ENCODE measurements at regions not wholly inside any gene's neighbourhood (a gene's known extent, or its start where the extent isn't known, plus 50 kb on each side); places are given as distances from the start of the nearest gene placed in this dataset.
"Not testable (repeated sequence)": the region's sequence is repeated elsewhere in the genome, so short reads cannot be mapped to it uniquely, and the experiment has no call there.

GRCh38 chr15:31178705-31179104, 77.2 kb upstream of the TRPM1 start:
- no peak for DNase-seq (ENCODE audit: low spot score)

- DNase-seq (ENCODE audit: low spot score), result no peak
Observed at GRCh38 chr15:31179693-31180092, 78.2 kb upstream of the TRPM1 start.

- no peak for DNase-seq (ENCODE audit: low spot score)
Observed at GRCh38 chr15:31193291-31193690, 91.8 kb upstream of the TRPM1 start.

GRCh38 chr15:31195871-31196270, 94.3 kb upstream of the TRPM1 start:
- DNase-seq (ENCODE audit: low spot score), result no peak

GRCh38 chr15:31197497-31198414, 96.2 kb upstream of the TRPM1 start:
- DNase-seq (ENCODE audit: low spot score), result peak; percentile 34

GRCh38 chr15:31200735-31201151, 99.2 kb upstream of the TRPM1 start:
- no peak for DNase-seq (ENCODE audit: low spot score)

DNA sequence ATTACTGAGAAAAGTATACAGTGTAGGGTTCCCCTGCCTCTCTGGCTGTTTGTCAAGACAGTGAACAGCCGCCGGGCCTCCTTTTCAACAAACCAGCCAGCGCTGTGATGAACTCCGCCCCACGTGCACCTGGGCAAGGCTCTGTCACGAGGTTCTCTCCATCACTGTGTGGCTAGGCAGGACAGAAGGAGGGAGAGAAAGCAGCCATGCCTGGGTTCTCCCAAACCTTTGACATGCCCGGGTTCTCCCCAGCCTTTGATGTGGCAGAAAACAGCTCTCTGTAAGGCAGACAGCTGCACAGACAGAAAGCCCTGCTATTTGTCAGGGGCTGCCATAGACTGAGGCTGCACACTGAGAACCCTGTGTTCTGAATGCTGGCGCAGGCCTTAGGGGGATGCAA, 101.4 kb upstream of the TRPM1 start:
- no peak for DNase-seq (ENCODE audit: low spot score)

DNA sequence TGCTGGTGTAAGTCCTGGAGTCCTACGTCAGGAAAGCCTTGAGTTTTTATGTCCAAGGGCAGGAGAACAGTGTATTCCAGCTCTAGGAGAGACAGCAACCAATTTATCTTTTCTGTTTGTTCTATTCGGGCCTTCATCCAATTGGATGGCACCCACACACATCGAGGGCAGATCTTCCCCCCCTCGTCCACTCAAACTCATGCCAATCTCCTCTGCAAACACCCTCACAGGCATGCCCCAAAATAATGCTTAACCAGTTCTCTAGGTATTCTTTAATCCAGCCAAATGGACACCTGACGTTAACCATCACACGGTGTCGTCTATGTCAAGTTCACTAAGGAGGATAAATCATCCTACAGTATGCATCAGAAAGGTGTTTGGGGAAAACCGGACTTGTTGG, 102.5 kb upstream of the TRPM1 start:
- DNase-seq (ENCODE audit: low spot score), result no peak

- no peak for DNase-seq (ENCODE audit: low spot score)
Observed at GRCh38 chr15:31206386-31207181, 105.1 kb upstream of the TRPM1 start.

GRCh38 chr15:31207246-31207645, 105.7 kb upstream of the TRPM1 start:
- no peak for DNase-seq (ENCODE audit: low spot score)

- DNase-seq (ENCODE audit: low spot score), result not testable (repeated sequence)
Observed at GRCh38 chr15:31207861-31208260, 106.3 kb upstream of the TRPM1 start.

DNA sequence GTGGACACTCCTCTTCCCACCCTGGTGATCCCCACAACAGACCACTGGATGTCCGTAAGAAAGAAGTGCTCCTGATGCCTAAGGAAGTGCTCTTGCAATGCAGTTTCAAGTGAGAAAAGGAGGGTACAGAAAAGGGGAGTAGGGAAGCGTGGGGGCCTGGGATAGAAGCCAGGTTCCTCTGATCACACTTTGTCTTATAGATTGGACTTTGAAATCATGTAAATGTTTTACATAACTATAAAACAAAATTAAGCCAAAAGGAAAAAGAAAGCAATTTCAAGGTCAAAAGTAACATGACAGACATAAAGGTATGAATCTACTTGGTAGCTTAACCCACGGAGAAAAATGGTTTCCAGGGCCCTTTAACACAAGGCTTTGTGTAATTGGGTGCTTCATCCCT, 107.3 kb upstream of the TRPM1 start:
- no peak for DNase-seq (ENCODE audit: low spot score)

DNA sequence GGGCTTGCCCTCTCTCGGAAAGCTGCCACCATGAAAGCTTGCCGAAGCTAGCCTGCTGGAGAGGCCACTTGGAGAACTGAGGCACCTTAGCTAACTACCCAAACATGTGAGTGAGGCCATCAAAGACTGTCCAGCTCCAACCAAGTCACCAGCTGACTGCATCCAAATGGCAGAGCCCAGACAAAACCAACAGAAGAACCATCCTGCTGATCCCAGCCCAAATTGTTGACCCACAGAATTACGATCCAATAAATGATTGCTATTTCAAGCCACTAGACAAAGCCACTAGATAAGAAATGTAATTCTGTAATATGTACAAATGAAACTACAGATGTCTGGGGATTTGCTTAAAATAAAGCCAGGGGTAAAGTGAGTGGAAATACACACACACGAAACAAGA, 109.8 kb upstream of the TRPM1 start:
- no peak for DNase-seq (ENCODE audit: low spot score)

DNA sequence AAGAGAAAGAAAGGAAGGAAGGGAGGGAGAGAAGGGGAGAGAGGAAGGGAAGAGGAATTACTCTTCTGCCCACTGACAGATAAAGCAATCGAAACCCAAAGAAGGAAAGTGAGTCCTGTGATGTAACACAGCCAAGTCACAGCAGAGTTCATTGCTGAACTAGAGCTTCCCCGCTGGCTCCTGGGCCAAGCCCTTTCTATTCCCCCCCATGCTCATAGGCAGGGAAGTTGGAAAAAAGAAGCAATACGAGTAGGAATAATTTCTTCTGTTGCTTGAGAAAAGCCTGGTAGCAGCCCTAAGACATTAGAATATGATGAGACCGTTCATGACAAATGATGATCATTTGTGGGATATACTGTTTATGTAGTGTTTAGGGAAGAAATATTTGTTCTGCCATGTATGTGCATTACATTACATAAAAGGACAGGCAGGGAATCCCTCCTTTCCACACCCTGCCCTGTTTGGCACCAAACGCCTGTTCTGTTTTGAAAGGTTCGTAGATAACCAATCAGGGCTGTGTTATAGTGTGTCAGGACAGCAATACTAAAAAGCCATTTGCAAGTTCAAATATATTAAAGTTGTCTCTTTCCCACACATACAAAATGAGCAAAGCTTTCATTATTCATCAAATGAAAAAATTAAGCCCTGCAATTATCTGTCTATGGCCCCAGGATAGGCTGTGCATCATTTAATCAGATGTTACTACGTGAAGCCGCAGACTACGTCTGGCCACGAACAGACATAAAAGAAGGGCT, 111.0 kb upstream of the TRPM1 start:
- no peak for DNase-seq (ENCODE audit: low spot score)

DNA sequence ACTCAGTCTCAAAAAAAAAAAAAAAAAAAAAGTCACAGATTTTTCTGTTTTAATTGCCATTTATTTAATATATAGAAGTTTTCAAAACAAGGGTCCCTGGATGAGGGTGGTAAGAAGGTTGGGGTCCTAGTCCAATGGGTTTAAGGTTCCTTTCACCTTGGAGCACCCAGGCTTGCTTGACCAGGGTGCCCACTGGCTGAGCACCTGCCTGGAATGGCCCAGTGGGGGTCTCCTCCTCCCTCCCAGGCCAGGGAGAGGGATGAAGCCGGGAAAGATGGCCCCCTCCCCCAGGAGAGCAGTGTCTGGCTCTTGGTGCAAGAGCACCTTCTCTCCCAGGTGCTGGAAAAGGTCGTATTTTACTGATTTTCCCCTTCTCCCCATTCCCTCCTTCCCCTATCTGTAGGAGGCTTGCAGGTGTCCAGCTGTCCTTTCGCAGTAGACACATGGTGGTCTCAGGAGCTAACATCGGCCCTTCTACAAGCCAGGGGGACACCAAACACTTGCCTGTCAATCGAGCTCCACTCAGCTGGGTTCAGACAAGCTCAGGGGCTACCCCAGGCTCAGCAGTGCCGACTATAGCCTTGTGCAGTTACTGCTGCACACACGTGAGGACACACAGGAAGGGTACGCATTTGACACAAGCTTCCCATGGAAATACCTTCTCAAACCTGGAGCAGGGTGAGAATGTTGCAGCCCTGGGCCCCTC, 112.3 kb upstream of the KLF13 start:
- DNase-seq (ENCODE audit: low spot score), result no peak

GRCh38 chr15:31214864-31215489, 111.7 kb upstream of the KLF13 start:
- DNase-seq (ENCODE audit: low spot score), result no peak

GRCh38 chr15:31215490-31216214, 111.0 kb upstream of the KLF13 start:
- DNase-seq (ENCODE audit: low spot score), result peak; percentile 68

GRCh38 chr15:31216215-31216911, 110.3 kb upstream of the KLF13 start:
- peak; percentile 64 for DNase-seq (ENCODE audit: low spot score)

DNA sequence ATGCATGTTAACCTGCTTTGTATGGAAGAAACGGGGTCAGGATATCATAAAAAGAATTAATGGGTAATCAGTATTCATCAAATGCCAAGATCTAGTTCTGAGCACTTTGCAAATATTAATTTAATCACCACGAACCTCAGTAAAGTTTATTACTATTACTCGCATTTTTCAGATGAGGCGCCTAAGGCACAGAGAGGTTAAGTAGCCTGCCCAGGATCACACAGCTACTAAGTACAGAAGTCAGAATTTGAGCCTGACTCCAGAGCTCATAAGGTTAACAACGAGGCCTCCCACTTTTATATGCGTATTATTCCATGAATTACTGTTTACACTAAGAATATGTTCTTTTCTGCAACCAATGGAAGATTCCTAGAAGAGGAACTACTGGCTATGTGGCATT, 109.6 kb upstream of the KLF13 start:
- no peak for DNase-seq (ENCODE audit: low spot score)

Measured in RKO (cell line).